ENCODE measurements at regions not wholly inside any gene's neighbourhood (a gene's known extent, or its start where the extent isn't known, plus 50 kb on each side); places are given as distances from the start of the nearest gene placed in this dataset.
"Not testable (repeated sequence)": the region's sequence is repeated elsewhere in the genome, so short reads cannot be mapped to it uniquely, and the experiment has no call there.

GRCh38 chr13:96934889-96935489 is 59.3 kb downstream of the OXGR1 start:
- DNase-seq = no peak

GRCh38 chr13:96925916-96926628 is 68.2 kb downstream of the OXGR1 start:
- DNase-seq = no peak

- DNase-seq = no peak
Measured at GRCh38 chr13:96925477-96925876, 68.8 kb downstream of the OXGR1 start.

GRCh38 chr13:96918861-96919631 is 75.2 kb downstream of the OXGR1 start:
- not testable (repeated sequence) for DNase-seq

- DNase-seq = no peak
Measured at GRCh38 chr13:96904232-96904631, 90.0 kb downstream of the OXGR1 start.

- no peak for DNase-seq
Measured at GRCh38 chr13:96903085-96903484, 91.2 kb downstream of the OXGR1 start.

- DNase-seq = peak; percentile 1
Measured at GRCh38 chr13:96900986-96901385, 93.3 kb downstream of the OXGR1 start.

- DNase-seq = no peak
Measured at GRCh38 chr13:96899946-96900345, 94.3 kb downstream of the OXGR1 start.

- DNase-seq = peak; percentile 7
Measured at GRCh38 chr13:96898646-96899254, 95.5 kb downstream of the OXGR1 start.

- DNase-seq = peak; percentile 75
Measured at GRCh38 chr13:96898212-96898611, 96.1 kb downstream of the OXGR1 start.

Measured in fibroblast of skin of abdomen (primary cell).